GM19025 (cell line): ENCODE measurements at regions not wholly inside any gene's neighbourhood (a gene's known extent, or its start where the extent isn't known, plus 50 kb on each side); places are given as distances from the start of the nearest gene placed in this dataset.

Experiments used
- ATAC-seq: cut with Tn5 transposase; IDR thresholded peaks from one replicate; pipeline ENCODE4 v1.9.1; 2021; ENCODE audit warnings: mild to moderate bottlenecking, low read depth, moderate library complexity; ENCODE audit not compliant: unreplicated experiment

DNA sequence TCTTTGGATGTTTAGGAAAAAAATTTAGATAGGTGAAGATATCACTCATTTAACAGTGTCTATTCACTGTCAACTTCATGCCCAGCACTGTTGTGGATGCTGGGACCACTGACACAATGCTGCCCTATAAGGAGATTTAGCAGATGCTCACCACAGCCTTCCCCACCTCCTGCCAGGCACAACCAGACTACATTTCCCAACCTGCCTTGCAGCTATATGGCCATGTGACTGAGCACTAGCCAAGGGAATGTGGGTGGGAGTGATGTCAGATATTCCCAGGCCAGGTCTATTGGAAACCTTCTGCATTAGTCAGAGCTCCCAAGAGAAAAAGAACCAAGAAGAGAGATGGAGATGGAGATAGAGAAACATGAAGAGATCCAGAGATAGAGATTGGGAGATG, 302.6 kb upstream of the TAS2R1 start:
- ATAC-seq, result no peak

DNA sequence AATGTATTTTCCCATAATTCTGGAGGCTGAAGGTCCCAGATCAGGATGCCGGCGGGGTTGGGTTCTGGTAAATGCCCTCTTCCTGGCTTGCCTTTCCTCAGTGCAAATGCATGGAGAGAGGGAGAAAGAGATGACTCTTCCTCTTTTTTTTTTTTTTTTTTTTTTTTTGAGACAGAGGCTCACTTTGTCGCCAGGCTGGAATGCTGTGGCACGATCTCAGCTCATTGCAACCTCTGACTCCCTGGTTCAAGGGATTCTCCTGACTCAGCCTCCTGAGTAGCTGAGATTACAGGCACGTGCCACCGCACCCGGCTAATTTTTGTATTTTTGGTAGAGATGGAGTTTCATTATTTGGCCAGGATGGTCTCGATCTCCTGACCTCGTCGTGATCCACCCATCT, 300.0 kb upstream of the TAS2R1 start:
- no peak for ATAC-seq

DNA sequence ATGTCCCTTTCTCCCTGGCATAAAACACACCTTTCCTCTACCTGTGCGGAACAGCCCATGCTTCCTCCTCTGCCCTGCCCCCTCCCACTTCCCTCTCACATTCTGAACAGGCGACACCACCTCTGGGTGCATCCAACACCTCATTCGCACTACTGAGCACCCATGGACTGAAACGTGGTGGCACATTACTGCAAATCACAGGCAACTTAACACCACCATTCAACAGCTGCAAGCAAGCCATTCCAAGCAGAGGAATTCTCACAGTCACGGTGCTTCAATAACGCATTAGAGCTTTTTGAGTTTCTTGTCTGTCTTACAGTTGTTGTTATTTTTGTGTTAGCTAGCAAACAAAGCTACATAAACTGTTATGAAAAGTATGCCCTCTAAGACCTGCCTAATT, 298.2 kb upstream of the TAS2R1 start:
- ATAC-seq, result no peak

DNA sequence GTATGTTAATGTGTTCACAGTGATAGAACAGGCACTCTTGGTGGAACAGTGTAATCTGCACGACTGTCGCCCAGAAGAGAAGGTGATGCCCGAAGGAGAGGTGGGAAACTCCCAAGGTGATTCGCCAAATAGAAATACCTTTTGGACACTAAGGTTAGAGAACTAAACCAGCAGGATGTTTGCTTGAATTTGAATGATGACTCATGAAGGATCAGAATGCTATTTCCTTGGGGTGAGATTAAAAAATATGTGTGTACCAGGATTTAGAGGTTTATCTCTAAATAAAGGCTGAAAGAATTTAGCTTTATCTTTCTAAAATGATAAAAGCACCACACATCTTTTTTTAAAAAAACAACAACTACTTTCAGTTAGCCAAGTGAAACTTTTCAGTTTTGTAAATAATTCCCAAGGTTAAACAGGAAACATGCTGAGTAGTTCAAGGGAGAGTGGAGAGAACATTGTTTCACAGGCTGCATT, 297.4 kb upstream of the TAS2R1 start:
- ATAC-seq, result no peak

DNA sequence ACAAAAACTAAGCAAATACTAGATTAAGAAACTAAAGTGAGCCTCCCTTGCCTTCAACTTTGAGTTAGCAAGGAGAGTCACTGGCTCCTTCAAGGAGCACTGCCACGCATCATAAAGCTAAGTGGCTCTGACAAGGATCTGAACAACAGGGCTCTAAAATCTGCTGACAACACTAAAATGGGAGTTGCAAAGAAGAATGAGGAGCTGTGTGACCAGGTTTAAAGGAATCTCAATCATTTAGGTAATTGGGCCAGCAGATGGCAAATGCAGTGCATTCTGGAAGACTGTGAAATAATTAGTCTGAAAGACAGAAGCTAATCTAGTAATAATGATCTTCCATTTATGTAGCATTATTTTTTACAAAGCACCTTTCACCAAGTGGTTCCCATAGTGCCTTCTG, 297.0 kb upstream of the TAS2R1 start:
- ATAC-seq, result no peak

DNA sequence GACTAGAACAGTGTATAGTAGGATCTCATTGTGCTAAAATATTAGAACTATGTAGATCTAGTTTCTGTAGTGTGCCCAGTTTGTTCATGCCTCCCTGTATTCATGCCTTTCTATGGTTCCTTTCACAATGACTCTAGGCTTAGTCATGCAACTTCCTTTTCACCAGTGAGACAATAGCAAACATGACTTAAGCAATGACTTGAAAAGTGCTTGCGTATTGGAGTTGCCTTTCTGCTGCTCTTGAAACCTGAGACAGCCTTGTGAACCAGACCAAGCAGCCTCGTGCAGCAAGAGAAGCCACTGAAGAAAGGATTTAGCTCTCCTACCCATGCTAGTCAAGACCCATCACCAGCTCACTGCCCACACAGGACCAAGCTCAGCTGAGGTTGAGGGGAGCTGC, 294.5 kb upstream of the TAS2R1 start:
- peak; percentile 74 for ATAC-seq

DNA sequence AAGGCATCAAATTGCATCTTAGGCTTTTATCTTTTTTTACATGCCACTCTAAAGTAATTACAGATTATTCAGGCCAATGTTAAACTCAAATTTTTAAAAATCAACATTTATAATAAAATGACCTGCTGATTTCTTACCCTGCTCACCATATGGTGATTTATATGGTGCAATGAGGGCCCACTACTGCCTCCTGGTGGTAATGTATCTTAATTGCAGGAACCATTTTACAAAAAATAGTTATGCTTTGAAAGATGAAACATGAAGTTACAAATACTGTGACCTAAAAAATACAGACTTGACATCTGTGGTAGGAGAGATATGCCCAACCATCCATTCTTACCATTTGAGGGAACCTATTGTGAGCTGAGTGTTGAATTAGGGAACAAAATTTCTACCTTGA, 292.6 kb upstream of the TAS2R1 start:
- ATAC-seq, result no peak

DNA sequence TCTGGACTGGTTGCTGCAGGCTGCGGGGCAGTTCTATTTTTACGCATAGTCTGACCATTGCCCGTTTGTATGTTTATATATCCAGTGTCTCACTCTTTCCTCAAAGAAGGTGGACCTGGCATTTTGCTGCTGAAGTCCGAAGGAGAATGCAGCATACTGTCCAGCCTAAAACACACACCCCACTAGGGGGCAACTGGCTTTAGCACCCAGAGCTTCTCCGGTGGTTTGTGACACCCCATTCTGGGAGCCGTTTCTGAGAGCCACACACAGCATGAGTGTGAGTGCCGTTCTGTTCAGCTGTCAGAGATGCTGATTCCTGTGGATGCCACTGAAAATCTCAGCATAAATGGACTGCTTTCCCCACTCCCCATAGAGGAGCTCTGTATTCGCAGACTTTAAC, 290.5 kb upstream of the TAS2R1 start:
- ATAC-seq, result no peak

DNA sequence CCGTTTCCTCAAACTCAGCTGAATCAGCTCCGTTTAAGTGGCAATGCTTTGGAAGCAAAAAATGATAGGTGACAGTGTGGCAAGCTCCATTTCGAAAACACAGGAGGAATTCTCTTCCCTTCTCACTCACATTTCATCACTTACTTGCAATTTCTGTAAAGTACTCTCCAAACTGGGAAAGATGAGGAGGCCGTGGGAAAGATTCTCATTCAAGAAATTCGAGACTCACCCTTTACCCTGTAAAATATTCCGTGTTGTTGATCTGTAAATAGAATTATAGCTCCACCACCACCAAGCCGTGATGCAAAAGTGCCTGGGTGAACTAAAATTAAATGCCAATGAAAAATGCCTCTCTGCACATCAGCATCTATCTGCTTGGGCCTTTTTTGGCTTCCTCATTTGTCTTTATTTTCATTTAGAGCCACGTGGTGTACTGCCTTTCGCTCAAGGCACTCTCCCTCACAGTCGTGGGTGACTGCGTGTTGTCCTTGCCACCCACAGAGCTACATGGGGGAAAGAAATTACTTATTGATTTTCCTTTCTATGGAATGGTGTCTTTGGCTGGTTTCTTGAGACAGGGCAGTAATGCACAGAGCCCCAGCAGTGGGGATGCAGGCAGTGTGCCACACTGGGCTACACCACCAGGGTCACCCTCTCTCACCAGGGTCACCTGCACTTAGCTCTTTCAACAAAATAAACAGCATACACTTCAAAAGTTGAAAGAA, 289.3 kb upstream of the TAS2R1 start:
- ATAC-seq, result no peak

DNA sequence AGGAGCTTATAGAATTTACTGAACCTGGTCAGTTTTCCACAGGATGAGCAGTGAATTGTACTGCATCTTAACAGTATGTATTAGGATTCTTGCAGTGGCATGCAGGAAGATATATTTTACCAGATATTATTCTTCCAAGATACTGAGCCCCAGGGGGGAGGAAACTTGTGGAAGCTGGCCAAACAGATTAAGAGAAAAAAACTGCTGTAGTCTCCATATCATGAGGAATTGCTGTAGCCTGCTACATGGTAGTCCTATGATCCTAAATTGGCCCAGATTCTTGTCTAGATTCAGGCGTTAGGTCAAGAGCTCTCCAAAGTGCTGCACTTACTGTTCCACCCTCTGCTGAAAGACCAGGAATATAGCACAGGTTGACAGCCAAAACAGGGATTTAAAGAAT, 275.5 kb upstream of the TAS2R1 start:
- no peak for ATAC-seq

DNA sequence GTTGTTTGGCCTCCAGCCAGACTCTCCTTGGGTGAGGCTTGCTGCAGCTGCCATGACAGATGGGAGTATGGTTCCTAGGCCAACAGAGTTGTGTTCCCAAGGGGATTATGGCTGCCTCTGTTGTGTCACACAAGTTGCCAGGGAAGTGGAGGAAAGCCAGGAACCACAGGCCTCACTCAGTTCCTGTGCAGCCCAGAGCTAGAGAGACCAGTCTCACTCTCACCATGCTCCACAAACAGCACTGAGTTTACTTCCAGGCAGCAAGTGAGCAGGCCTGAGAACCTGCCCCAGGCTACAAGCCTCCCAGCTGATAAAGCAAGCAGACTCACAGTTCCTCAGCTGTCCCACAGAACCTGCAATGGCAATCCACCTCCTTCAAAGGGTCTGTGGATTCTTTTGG, 273.6 kb upstream of the TAS2R1 start:
- ATAC-seq, result no peak

DNA sequence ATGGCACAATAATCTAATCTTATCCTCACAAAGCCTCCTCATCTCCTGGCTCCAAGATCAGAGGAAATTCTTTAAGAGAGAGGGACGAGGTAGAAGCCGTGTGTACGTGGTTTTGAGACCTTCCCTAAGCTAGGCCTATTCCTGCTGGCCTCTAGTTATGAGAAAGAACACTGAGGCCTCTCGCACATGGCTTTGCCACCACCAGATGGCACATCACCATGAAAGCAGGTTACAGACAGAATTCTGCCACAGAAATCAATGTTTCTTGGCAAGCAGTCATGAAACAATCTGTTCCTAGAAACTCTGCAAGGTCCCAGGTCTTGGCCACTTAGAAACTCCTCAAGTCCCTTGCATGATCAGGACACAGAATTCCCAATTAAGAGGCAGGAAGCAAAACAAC, 268.2 kb upstream of the TAS2R1 start:
- no peak for ATAC-seq

DNA sequence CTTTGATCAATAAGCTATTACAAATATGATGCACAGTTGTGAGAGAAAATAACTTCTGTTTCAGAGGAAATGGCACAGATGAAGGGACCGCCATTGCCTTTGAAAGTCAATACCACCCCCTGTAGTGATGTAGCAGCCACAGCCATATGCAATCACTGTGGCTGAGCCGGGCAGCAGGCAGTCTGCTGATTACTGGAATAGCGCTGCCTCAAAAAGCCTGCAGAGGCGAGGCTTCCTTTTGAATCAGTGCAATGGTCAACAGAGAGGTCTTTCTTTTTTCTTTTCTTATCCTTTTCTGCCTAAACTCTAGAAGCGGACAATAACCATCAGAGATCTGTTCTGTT, 265.1 kb upstream of the TAS2R1 start:
- ATAC-seq, result no peak

DNA sequence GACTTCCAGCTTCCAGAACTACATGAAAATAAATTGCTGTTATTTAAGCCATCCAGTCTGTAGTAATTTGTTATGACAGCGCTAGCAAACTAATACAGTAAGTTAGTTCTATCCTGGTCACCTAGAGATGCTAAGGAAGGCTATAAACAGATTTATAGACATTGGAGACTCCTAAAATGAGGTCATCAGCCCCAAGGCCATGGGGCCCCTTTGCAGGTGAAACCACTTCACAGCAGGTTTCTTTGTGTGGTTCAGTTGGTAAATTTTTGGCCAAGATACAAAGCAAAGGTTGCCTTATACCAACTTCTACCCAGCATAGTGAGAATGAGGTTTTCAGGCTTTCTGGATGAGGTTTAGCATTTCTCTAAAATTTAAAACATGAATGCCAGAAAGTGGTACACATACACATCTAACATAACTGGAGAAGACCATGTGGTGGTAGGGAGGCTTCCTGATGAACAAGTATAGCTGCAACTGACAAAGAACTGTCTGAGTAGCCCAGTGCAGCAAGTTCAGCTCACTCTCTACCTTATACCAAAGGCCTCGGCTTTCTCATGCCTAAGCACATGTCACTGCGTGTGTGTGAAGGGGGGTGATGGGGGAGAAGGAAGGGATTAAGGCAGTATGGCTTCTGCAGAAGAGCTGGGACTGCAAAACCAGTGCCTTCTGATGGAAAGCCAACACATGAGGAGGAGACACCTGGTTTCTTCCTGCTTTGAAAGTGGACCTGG, 264.6 kb upstream of the TAS2R1 start:
- ATAC-seq, result no peak

DNA sequence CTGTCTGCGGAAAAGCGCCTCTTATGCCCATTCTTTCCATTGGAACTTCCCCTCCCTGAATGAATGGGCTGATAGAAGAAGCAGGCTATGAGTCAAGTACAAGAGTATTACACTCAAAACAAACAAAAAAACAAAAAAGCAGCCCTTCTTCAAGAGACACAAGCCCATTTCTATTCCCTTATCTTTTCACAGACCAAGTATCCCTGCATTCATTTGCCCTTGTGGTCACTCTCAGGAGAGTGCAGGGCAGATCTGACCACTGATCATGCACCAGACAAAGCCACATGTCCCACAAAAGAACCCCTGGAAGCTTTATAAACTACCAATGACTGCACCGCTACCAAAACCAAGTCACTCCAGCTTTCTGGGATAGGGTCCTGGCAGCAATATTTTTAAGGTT, 262.5 kb upstream of the TAS2R1 start:
- ATAC-seq, result no peak

DNA sequence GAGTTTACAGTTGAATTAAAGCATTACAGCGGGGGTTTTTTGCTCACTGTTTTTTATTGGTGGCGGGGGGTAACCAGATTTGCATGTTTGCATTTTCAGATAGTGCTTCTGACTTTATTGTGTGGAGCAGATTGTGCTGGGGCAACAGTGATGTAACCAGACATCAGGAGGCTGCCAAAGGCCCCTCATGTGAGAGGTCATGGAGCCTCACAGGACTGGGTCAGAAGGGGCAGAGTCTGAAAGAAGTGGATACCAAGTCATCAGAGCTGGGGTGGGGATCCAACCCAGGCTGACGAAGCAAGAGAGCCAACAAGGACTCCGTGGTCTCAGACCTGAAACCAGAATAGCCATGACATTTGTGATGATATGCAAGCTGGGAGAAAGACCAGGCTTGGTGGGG, 259.4 kb upstream of the TAS2R1 start:
- no peak for ATAC-seq

DNA sequence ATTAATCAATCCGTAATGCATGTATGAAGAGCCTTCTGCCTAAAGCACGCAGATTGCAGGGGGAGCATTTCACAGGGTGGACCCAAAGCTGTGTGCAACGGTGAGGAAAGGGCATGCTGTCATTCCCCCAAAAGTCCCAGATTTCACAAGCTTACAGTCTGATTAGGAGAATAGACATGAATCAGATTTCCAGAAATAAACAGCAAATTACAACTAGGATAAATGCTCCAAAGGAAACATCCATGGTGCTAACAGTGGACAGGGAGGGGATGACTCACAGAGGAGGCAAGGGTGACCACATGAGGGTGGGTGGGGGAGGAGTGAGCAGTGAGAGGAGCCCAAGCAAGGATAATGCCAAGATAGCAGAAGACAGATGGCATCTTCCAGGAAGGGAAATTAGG, 258.4 kb upstream of the TAS2R1 start:
- no peak for ATAC-seq

DNA sequence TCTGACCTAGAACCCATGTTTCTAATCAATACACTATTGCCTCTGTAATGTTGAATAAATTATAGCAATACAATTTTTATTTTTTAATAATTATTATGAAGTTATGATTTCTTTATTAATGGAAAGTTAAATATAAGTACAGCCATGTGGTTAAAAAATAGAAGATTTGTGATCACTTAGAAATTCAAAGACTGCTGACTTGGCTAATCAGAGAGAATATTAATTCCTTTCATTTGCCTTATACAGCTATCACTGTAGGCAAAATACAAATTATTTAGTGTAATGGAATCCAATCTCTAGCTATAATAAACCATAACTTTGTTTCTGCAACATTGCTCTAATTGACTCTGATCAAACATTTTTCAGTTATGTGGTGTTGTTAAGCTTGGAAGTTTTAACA, 255.0 kb upstream of the TAS2R1 start:
- ATAC-seq, result no peak

DNA sequence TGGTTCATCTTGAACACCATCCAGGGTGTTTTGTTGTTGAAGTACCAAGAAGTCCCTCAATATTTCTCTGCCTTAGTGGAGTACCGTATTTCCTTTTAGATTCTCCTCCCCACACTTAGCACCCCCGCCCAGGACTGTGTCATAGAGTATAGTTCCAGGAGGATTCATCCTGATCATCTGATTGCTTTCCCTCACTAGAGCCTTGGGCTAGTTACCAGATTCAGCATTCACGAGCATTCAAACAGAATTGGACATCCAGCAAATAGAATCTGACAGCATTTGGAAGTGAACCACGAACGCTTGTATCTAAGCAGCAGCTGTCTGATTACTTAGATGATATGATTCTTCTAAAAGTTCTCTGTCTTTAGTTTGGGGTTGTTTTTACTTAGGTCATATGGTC, 248.1 kb upstream of the TAS2R1 start:
- ATAC-seq, result no peak

DNA sequence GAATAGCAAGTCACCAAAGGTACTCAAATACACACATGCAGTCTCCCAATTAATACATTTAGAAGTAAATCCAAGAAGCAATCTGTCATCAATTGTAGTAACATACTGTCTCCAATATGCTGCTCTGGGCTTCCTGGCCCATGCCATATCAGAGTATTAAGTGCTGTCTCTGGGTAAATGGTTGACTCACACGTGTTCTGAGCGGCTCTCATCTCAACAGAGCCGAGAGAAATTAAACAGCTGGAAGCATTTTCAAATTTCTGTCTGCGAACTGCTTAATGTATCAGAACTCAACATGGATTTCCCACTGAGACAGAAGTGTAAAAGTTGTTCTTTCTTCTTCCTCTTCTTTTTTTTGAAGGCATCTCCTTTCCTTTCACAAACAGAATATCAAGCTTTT, 247.3 kb upstream of the TAS2R1 start:
- no peak for ATAC-seq

DNA sequence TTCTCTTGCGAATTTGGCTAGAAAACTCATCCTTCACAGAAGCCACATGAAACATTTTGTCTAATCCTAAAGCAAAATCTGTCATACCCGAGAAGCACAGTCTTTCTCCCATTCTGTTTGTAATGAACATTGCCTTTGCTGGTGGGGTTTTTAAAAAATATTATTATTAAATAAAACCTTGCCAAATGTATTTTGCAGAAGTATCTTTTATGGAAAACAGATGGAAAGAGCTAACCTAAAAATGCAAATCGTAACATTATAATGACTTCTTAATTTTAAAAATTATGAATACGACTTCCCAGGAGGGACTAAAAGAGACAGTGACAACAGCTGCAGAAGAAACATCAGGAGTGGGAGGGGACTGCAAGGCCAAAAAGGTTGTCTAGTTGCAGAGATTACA, 246.3 kb upstream of the TAS2R1 start:
- ATAC-seq, result no peak

DNA sequence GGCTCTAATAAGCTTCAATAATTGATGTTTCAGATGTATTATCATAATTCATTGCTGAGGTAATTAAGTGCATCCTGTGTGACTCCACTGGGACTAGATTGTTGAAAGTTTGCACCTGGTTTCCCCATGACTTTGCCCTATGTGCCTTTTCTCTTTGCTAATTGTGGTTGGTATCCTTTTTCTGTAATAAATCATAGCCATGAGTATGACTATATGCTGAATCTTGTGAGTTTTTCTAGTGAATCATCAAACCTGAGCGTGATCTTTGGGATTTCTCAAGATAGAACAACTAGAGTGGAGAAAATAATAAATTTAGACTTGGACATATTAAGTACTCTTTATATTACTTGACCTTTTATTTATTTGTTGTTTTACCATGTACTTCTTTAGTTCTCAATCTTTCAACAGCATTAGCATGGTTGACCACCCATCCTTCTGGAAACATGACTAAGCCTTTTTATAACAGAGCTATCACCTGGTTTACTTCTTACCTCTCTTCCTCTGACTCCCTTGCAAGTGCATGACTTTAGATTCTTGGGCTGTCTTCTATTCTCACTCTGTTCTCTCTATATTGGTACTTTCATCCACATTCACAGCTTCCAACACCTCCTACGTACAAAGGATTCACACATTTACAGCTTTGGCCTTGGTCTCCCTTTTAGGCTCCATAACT, 239.6 kb upstream of the TAS2R1 start:
- ATAC-seq, result no peak
